Spleen (tissue), 7 donors: ENCODE measurements at regions not wholly inside any gene's neighbourhood (a gene's known extent, or its start where the extent isn't known, plus 50 kb on each side); places are given as distances from the start of the nearest gene placed in this dataset.

Experiments used
- POLR2A ChIP-seq, 3 donors: fragments of 450-650 bp; IDR thresholded peaks; one replicate each; pipeline ENCODE4 v1.5.1; 2017; ENCODE audit warnings: antibody characterized with exemption in 3 of 3, mild to moderate bottlenecking in 1 of 3
- TF ChIP-seq, protein P1 (sequence below), 11 experiments: fragments of 200-600 bp in 7 of 11; fragments of 450-650 bp in 4 of 11; sonication (generic) in 4 of 11; IDR thresholded peaks in 8 of 11; conservative IDR thresholded peaks in 3 of 11; 1 replicate in 7 of 11; 2 replicates in 4 of 11; pipeline versions ENCODE4 v1.4.0 to v1.8.0; 2016 to 2021; ENCODE audit warnings: antibody characterized with exemption in 11 of 11, inconsistent platforms in 4 of 11, mild to moderate bottlenecking in 1 of 11
- donor health status: DM: no; HTN: no; CAD: no; lungs with moderate emphysema.
- donor health status: DM: no; HTN: no; CAD: no.
- donor health status: DM: no; HTN: no; CAD: no.

DNA sequence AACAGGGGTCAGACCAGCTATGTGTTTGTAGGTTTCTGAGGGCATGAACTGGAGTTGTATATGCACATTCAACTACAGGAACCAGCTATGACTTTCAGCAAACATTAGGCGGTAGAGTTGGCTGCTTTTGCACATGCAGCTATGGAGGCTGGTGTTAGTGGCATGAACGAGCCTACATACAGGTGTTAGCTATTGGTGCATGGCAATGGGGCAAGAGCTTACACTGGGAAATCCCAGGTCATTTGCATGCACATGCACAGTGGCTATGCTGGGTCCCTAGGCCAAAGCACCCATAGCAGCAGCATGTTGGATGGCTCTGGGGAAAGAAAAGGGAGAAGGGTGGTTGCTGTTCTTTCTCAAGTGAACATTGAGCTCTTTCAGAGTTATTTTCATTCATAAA lies 1018.5 kb upstream of the PHF14 start:
- TF ChIP-seq, protein P1, sequence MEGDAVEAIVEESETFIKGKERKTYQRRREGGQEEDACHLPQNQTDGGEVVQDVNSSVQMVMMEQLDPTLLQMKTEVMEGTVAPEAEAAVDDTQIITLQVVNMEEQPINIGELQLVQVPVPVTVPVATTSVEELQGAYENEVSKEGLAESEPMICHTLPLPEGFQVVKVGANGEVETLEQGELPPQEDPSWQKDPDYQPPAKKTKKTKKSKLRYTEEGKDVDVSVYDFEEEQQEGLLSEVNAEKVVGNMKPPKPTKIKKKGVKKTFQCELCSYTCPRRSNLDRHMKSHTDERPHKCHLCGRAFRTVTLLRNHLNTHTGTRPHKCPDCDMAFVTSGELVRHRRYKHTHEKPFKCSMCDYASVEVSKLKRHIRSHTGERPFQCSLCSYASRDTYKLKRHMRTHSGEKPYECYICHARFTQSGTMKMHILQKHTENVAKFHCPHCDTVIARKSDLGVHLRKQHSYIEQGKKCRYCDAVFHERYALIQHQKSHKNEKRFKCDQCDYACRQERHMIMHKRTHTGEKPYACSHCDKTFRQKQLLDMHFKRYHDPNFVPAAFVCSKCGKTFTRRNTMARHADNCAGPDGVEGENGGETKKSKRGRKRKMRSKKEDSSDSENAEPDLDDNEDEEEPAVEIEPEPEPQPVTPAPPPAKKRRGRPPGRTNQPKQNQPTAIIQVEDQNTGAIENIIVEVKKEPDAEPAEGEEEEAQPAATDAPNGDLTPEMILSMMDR (IDR thresholded peaks at IDR 0.05 in 8 of 11, conservative IDR thresholded peaks at IDR 0.05 in 3 of 11), result no peak
- no peak for TF ChIP-seq POLR2A (IDR thresholded peaks at IDR 0.05)
